Esophagus squamous epithelium (tissue), 5 donors: ENCODE measurements at regions not wholly inside any gene's neighbourhood (a gene's known extent, or its start where the extent isn't known, plus 50 kb on each side); places are given as distances from the start of the nearest gene placed in this dataset.

Experiments
- DNase-seq: peaks from one replicate; lab custom pipeline; 2025; lab: John Stamatoyannopoulos, UW
- H3K27ac ChIP-seq, 4 donors: fragments of 200-600 bp; sonication (generic); one replicate each; pipeline ENCODE4 v1.5.1; 2016 to 2019; ENCODE audit warnings: mild to moderate bottlenecking in 1 of 4
- H3K27me3 ChIP-seq, 4 donors: fragments of 200-600 bp; sonication (generic); 1 replicate in 3 of 4; 2 replicates in 1 of 4; pipeline versions ENCODE4 v1.5.1 to v1.6.0; 2017 to 2021; ENCODE audit warnings: antibody characterized with exemption in 1 of 4
- H3K36me3 ChIP-seq, 3 donors: fragments of 200-600 bp; sonication (generic); one replicate each; pipeline ENCODE4 v1.5.1; 2016 to 2019
- H3K4me1 ChIP-seq, 3 donors: fragments of 200-600 bp; sonication (generic); one replicate each; pipeline ENCODE4 v1.5.1; 2017 to 2019
- H3K4me3 ChIP-seq, 4 donors: fragments of 200-600 bp; sonication (generic); 1 replicate in 3 of 4; 2 replicates in 1 of 4; pipeline ENCODE4 v1.5.1; 2016 to 2019; ENCODE audit warnings: mild to moderate bottlenecking in 2 of 4, moderate library complexity in 1 of 4
- H3K9me3 ChIP-seq, 3 donors: fragments of 200-600 bp; sonication (generic); one replicate each; pipeline ENCODE4 v1.5.1; 2016 to 2019
- POLR2A ChIP-seq, 4 donors: fragments of 450-650 bp; IDR thresholded peaks; one replicate each; pipeline ENCODE4 v1.6.1; 2017; ENCODE audit warnings: antibody characterized with exemption in 4 of 4, mild to moderate bottlenecking in 4 of 4, moderate library complexity in 3 of 4
- WGBS, 2 donors: methylation state at CpG; one replicate each; pipeline ENCODE4 v1.1.5; 2018; 5-methylcytosine and 5-hydroxymethylcytosine counted together
- intact Hi-C: fragments of 100-400 bp; cut with DNase I; formaldehyde crosslinking; loops from one replicate; pipeline ENCODE4 v1.15.0; 2022
- TF ChIP-seq, protein P1 (sequence below), 6 experiments: fragments of 450-650 bp in 4 of 6; fragments of 200-600 bp in 2 of 6; sonication (generic) in 2 of 6; IDR thresholded peaks; one replicate each; pipeline ENCODE4 v1.5.1; 2016 to 2019; ENCODE audit warnings: antibody characterized with exemption in 6 of 6, mild to moderate bottlenecking in 4 of 6, moderate library complexity in 4 of 6
- donor health status: DM: yes; HTN: yes; CAD: no.

DNA sequence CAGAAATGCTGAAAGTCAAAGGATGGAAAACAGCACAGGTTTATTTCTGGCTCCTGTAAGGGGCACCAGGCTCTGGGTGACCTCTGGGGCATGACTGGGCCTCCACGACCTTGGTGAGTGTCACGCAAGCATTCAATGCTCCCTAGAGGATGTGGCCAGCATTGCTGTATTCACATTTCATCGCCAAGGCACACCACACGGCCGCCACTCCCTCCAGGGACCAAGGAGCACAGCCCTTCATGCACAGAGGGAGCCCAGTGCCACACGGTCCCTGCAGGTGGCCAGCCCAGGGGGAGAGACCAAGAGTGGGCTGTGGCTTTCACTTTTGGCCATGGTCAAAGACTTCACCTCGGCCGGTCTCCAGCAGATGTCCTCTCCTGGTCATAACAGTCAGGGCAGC, 137.4 kb upstream of the TNRC6C start:
- H3K4me1 ChIP-seq, result peaks cover 0 to 13% (median 6%) of the 10 kb centered on the region in 3 donors
- no peaks in the 10 kb centered on the region for H3K9me3 ChIP-seq
- H3K27me3 ChIP-seq, result peaks cover 0 to 18% (median 0%) of the 10 kb centered on the region in 4 donors
- no peaks in the 10 kb centered on the region for H3K36me3 ChIP-seq
- WGBS, 2 donors, result 56 to 64% methylated on average over 3 to 8 of the region's 8 CpGs
- intact Hi-C loops, result no loop called here
- H3K4me3 ChIP-seq, result no peak overlapping the region
- DNase-seq, result no peak
- no peak overlapping the region for H3K27ac ChIP-seq
- no peak for TF ChIP-seq POLR2A (IDR thresholded peaks at IDR 0.05)
- TF ChIP-seq, protein P1, sequence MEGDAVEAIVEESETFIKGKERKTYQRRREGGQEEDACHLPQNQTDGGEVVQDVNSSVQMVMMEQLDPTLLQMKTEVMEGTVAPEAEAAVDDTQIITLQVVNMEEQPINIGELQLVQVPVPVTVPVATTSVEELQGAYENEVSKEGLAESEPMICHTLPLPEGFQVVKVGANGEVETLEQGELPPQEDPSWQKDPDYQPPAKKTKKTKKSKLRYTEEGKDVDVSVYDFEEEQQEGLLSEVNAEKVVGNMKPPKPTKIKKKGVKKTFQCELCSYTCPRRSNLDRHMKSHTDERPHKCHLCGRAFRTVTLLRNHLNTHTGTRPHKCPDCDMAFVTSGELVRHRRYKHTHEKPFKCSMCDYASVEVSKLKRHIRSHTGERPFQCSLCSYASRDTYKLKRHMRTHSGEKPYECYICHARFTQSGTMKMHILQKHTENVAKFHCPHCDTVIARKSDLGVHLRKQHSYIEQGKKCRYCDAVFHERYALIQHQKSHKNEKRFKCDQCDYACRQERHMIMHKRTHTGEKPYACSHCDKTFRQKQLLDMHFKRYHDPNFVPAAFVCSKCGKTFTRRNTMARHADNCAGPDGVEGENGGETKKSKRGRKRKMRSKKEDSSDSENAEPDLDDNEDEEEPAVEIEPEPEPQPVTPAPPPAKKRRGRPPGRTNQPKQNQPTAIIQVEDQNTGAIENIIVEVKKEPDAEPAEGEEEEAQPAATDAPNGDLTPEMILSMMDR (IDR thresholded peaks at IDR 0.05), result no peak

DNA sequence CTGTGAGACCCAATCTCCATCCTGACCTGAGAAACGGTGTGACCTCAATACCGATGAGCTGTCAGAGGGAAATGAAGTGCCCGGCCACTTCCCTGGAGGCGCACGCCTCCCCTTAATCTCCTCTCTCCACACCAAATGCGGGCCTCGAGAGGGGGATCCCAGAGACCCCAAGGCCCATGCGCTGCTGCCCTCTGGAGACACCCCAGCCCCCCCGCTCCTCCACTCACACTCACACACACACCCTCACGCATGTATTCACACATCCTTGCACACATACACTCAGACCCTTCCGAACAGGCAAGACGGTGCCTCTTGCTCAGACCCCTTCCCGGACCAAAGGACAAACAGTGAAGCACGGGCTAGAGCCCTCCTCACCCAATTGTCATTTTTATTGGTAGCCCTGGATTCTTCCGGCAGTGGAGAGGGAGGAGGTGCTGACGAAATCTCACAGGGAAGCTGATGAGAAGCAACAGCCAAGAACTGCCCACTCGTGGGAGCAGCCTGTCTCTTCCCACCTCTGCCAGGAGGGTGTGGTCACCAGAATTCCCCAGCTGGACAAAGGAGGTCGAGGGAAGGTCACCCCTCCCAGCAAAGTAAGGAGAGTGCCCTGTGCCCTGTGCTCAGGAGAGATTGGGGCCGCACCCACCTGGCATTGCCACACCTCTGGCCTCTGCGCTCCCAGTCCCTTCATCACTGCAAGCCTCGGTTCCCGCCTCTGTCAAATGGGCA, 136.0 kb upstream of the TNRC6C start:
- Histone ChIP-seq H3K4me3 (no peak overlapping the region), H3K27ac (no peak overlapping the region)

DNA sequence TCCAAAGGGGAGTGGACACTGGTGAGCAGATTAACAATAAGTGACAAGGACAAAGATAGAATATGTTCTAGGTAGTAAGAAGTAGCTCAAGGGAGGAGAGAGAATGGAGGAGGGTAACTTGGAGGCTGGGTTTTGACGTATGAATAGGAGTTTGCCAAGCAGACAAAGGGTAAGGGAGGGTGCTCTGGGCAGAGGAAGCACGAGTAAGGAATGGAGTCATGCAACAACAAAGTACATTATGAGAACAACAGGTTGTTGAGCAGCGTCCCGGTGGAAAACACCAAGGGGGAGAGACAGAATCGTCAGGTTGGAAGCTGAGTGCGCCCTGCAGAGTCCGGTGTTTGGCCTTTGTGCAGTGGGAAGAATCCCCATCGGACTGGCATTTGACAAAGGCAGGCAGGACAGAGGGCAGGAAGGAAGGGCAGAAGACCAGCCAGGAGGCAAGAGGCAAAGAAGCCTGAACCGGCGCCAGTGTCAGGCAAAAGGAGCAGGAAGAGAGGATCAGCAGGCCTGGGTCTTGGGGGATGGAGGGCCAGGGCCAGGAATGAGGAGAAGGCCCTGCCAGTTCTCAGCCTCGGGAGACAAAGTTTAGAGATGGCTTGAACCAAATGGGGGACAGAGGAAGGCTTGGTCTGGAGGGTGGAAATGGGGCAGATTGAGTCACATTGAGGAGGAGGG, 134.3 kb upstream of the TNRC6C start:
- TF ChIP-seq, protein P1 (IDR thresholded peaks at IDR 0.05), result no peak
- no peak for TF ChIP-seq POLR2A (IDR thresholded peaks at IDR 0.05)
- H3K27me3 ChIP-seq, result peaks cover 0 to 23% (median 0%) of the 10 kb centered on the region in 4 donors
- H3K36me3 ChIP-seq, result no peaks in the 10 kb centered on the region
- intact Hi-C loops, result no loop called here
- H3K4me1 ChIP-seq, result peaks cover 0 to 14% (median 6%) of the 10 kb centered on the region in 3 donors
- DNase-seq, result no peak
- 75 to 77% methylated on average over 11 of the region's 11 CpGs for WGBS, 2 donors
- H3K9me3 ChIP-seq, result no peaks in the 10 kb centered on the region
- peak overlapping the region in 1 of 4 donors; percentile 39 for H3K27ac ChIP-seq
- no peak overlapping the region for H3K4me3 ChIP-seq

More for the DNA sequence above, 136.0 kb upstream of the TNRC6C start:
- no peak for DNase-seq
- Histone ChIP-seq H3K9me3 (no peaks in the 10 kb centered on the region), H3K27me3 (peaks cover 0 to 25% (median 0%) of the 10 kb centered on the region in 4 donors), H3K36me3 (no peaks in the 10 kb centered on the region), H3K4me1 (peaks cover 0 to 13% (median 6%) of the 10 kb centered on the region in 3 donors)
- intact Hi-C loops, result no loop called here
- no peak for TF ChIP-seq POLR2A (IDR thresholded peaks at IDR 0.05)
- TF ChIP-seq, protein P1 (IDR thresholded peaks at IDR 0.05), result no peak
- WGBS, 2 donors, result 58 to 75% methylated on average over 12 to 16 of the region's 22 CpGs

DNA sequence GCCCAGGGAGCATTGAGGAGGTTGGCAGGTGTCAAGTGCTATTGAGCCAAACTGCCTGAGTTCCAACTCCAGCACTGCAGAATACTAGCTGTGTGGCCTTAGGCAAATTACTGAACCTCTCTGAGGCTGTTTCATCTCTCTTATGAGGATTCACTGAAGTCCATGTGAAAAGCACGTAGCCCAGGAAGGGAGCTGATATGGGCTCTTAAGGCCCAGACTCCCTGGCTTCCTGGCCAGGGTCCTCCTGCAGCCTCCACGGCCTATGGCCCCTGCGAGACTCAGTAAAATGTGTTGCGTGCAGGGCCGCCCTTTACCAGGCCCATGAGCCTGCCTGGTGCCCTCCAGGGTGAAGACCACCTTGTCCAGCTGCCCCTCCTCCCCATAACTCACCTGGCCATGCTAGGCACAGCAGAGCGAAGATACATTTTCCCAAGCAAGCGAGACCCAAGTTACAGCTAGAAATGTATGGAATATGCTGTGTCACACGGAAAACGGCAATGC, 133.7 kb upstream of the TNRC6C start:
- TF ChIP-seq POLR2A (IDR thresholded peaks at IDR 0.05), result no peak
- TF ChIP-seq, protein P1 (IDR thresholded peaks at IDR 0.05), result no peak
- peaks cover 0 to 21% (median 0%) of the 10 kb centered on the region in 4 donors for H3K27me3 ChIP-seq
- WGBS, 2 donors, result 83 to 92% methylated on average over 3 to 5 of the region's 9 CpGs
- peak overlapping the region in 1 of 4 donors; percentile 39 for H3K27ac ChIP-seq
- no peaks in the 10 kb centered on the region for H3K9me3 ChIP-seq
- no peak for DNase-seq
- no peak overlapping the region for H3K4me3 ChIP-seq
- H3K36me3 ChIP-seq, result no peaks in the 10 kb centered on the region
- intact Hi-C loops, result no loop called here
- peaks cover 5 to 20% (median 8%) of the 10 kb centered on the region in 3 donors for H3K4me1 ChIP-seq

DNA sequence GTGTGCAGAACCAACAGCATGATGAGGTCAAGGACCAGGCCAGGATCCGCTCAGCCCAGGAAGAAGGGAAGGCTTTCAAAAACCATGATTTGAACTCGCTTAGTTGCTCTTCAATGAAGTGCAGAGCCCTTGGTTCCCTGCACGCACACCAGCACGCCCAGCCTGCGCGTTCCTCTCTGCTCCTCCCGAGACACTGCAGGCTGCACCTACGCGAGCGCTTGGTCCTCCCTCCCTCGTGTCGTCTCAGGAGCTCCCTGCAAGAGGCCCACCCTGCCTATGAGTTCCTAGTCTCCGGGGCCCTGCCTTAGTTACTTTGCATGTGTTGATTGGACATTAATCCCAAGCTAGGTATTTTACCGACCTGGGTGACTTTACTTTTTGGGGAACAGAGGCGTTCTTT, 132.9 kb upstream of the TNRC6C start:
- H3K27me3 ChIP-seq, result peaks cover 0 to 21% (median 0%) of the 10 kb centered on the region in 4 donors
- H3K27ac ChIP-seq, result no peak overlapping the region
- no peak for TF ChIP-seq POLR2A (IDR thresholded peaks at IDR 0.05)
- TF ChIP-seq, protein P1 (IDR thresholded peaks at IDR 0.05), result no peak
- H3K36me3 ChIP-seq, result no peaks in the 10 kb centered on the region
- H3K4me1 ChIP-seq, result peaks cover 13 to 28% (median 16%) of the 10 kb centered on the region in 3 donors
- no peak for DNase-seq
- H3K9me3 ChIP-seq, result no peaks in the 10 kb centered on the region
- H3K4me3 ChIP-seq, result no peak overlapping the region
- intact Hi-C loops, result no loop called here
- 89 to 90% methylated on average over 13 to 15 of the region's 15 CpGs for WGBS, 2 donors
